Gastrocnemius medialis (tissue), 4 donors: ENCODE measurements at regions not wholly inside any gene's neighbourhood (a gene's known extent, or its start where the extent isn't known, plus 50 kb on each side); places are given as distances from the start of the nearest gene placed in this dataset.

Experiments used
- POLR2A ChIP-seq, 2 donors: fragments of 450-650 bp; IDR thresholded peaks; one replicate each; pipeline ENCODE4 v1.6.1; 2017; ENCODE audit warnings: antibody characterized with exemption in 2 of 2, mild to moderate bottlenecking in 2 of 2, moderate library complexity in 2 of 2
- TF ChIP-seq, protein P1 (sequence below), 5 experiments: fragments of 450-650 bp in 3 of 5; fragments of 200-600 bp in 2 of 5; sonication (generic) in 2 of 5; IDR thresholded peaks in 4 of 5; conservative IDR thresholded peaks in 1 of 5; 1 replicate in 4 of 5; 2 replicates in 1 of 5; pipeline ENCODE4 v1.5.1; 2016 to 2019; ENCODE audit warnings: antibody characterized with exemption in 5 of 5, mild to moderate bottlenecking in 3 of 5, moderate library complexity in 3 of 5

DNA sequence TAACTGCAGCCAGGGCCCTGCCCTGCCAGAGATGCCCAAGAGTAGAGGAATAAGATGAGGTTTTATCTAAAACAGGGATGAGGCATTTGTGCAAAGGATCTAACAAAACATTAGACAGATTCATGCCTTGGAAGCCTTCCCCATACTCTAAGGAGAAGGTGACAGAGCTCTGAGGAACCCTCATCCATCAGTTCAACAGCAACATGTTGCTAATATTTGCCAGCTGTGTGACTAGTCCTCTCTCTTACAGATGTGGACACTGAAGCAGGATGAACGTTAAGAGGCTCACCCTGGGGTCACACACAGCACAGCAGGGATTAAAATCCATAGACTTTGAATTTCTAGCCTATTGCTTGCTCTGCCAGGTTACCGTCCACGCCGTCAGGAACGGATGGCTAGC lies 99.0 kb downstream of the ZBTB18 start:
- TF ChIP-seq, protein P1, sequence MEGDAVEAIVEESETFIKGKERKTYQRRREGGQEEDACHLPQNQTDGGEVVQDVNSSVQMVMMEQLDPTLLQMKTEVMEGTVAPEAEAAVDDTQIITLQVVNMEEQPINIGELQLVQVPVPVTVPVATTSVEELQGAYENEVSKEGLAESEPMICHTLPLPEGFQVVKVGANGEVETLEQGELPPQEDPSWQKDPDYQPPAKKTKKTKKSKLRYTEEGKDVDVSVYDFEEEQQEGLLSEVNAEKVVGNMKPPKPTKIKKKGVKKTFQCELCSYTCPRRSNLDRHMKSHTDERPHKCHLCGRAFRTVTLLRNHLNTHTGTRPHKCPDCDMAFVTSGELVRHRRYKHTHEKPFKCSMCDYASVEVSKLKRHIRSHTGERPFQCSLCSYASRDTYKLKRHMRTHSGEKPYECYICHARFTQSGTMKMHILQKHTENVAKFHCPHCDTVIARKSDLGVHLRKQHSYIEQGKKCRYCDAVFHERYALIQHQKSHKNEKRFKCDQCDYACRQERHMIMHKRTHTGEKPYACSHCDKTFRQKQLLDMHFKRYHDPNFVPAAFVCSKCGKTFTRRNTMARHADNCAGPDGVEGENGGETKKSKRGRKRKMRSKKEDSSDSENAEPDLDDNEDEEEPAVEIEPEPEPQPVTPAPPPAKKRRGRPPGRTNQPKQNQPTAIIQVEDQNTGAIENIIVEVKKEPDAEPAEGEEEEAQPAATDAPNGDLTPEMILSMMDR (IDR thresholded peaks at IDR 0.05 in 4 of 5, conservative IDR thresholded peaks at IDR 0.05 in 1 of 5), result no peak
- no peak for TF ChIP-seq POLR2A (IDR thresholded peaks at IDR 0.05)
